GM10266 (cell line): ENCODE measurements at regions not wholly inside any gene's neighbourhood (a gene's known extent, or its start where the extent isn't known, plus 50 kb on each side); places are given as distances from the start of the nearest gene placed in this dataset.

Experiments used
- DNase-seq: peaks from one replicate; pipeline ENCODE4 v3.0.0; 2012; ENCODE audit errors: extremely low spot score
- TF ChIP-seq, protein P1 (sequence below): IDR thresholded peaks from 2 replicates; pipeline ENCODE4 v1.5.1; 2012; ENCODE audit warnings: mild to moderate bottlenecking, low read depth; ENCODE audit not compliant: control insufficient read depth, insufficient read depth; ENCODE audit errors: missing control alignments

DNA sequence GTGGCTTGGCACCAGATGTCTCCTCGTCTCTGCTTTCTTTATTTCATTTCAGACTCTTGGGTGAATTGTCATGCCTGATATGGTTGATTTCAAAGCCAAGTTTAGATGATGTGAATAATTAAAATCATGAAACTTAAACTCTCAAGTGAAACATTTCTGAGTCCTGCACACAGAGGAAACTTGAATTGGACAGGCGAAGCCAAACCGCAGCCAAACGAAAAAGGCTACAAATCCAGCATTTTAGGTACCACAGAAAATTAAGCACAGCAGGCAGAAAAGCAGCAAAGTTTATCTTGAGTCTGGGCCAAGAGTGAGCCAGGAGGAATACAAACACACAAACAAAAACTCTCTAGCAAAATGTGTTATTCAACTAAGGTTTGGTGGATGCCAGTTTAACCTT lies 659.8 kb upstream of the KLF4 start:
- TF ChIP-seq, protein P1, sequence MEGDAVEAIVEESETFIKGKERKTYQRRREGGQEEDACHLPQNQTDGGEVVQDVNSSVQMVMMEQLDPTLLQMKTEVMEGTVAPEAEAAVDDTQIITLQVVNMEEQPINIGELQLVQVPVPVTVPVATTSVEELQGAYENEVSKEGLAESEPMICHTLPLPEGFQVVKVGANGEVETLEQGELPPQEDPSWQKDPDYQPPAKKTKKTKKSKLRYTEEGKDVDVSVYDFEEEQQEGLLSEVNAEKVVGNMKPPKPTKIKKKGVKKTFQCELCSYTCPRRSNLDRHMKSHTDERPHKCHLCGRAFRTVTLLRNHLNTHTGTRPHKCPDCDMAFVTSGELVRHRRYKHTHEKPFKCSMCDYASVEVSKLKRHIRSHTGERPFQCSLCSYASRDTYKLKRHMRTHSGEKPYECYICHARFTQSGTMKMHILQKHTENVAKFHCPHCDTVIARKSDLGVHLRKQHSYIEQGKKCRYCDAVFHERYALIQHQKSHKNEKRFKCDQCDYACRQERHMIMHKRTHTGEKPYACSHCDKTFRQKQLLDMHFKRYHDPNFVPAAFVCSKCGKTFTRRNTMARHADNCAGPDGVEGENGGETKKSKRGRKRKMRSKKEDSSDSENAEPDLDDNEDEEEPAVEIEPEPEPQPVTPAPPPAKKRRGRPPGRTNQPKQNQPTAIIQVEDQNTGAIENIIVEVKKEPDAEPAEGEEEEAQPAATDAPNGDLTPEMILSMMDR = no peak
- DNase-seq = no peak

DNA sequence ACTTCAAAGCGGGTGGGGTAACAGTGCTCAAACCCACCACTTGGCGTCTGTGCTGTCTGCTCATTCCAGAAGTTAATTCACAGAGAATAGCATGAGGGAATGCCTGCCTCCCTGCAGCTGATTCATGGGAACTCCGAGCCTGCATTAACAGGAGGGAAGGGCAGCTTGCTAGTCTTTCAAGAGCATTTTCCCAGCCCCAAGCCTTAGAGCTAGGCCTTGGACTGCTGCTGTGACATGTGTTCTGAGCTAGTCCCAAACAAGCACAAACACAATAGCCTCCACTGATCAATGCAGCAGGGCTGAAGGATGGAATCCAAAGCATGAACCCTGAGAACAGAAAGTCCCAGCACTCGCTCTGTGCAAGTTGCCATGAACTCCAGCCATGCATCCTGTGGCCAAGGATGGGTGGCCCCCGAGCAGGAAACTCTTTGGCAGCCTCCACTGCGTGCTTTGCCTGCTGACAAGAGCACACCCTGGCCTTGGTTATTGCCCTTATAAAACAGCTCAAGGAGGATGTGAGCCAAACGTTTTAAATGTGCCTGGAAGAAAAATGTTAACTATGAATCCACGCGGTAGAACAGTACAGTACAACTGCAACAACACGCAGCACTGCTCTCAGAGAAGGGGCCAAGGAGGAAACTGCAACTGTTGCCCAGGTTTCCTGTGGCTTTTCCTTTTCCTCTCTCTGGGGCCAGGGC lies 653.1 kb upstream of the KLF4 start:
- no peak for DNase-seq
- TF ChIP-seq, protein P1 = no peak

DNA sequence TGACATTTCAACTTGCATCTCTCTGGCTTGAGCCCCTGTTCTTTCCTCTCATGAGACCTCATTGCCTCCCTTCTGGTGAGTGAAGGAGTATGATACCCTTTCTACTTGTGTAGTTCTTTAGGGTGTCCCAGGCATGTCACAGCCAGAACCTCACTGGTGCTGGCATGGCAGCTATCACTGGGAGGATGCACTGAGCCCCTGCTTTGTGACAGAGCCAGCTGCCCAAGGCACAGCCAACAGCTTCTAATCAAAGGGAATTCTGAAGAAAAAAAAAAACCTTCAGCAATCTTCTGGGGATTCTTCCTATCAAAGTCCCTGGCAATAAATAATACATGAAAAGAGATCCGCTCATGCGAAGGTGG lies 652.6 kb upstream of the KLF4 start:
- TF ChIP-seq, protein P1 = no peak
- DNase-seq = no peak

DNA sequence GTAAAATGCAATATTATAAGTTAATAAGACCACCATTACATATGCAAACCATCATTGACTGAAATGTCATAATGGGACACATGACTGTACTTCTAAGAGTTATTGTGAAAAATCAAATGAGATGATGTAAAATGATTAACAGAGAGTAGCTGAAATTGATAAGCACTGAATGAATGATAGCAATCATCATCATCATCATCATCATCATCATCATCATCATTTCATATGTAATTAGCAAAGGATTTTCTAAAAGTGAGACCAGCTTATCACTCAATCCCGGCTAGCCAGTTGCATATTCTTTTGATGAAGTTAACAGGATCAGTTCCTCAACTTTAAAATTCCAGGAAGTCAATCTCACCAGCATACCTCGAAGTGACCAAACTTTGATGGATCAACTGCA lies 650.3 kb upstream of the KLF4 start:
- DNase-seq = no peak
- TF ChIP-seq, protein P1 = no peak

DNA sequence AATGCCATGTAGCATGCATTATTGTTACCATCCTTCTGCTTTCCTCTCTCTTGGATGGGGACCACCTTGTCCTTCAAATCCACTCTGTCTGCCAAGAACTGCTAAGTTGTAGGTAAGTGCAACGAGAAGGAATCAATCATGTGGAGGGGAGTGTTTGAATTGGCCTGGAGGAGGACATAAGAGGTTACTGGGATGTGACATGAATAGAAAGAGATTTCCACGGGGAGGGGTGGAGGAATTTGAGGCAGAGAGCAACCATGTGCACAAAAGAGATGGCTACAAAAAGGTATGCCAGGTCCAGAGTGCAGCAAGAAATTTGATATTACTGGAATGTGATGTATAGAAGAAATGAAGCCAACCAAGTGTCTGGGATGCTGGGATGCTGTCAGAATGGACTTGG lies 648.9 kb upstream of the KLF4 start:
- TF ChIP-seq, protein P1 = no peak
- DNase-seq = no peak

- TF ChIP-seq, protein P1 = no peak
- DNase-seq = no peak
Observed at GRCh38 chr9:108136656-108137055, 647.1 kb upstream of the KLF4 start.

GRCh38 chr9:108134486-108135128 lies 645.0 kb upstream of the KLF4 start:
- TF ChIP-seq, protein P1 = no peak
- no peak for DNase-seq
